ENCODE measurements at regions not wholly inside any gene's neighbourhood (a gene's known extent, or its start where the extent isn't known, plus 50 kb on each side); places are given as distances from the start of the nearest gene placed in this dataset.

GRCh38 chr9:126131066-126132010, 195.3 kb upstream of the MVB12B start:
- TF ChIP-seq CTCF (conservative IDR thresholded peaks at IDR 0.05; ENCODE audit: low read depth, low read length) (no peak), EZH2 (IDR thresholded peaks at IDR 0.05; ENCODE audit: borderline replicate concordance, low read depth, low read length, poor library complexity, severe bottlenecking) (no peak)
